HPDE6-E6E7 (cell line): ENCODE measurements at regions not wholly inside any gene's neighbourhood (a gene's known extent, or its start where the extent isn't known, plus 50 kb on each side); places are given as distances from the start of the nearest gene placed in this dataset.

Source experiments
- DNase-seq: peaks from one replicate; pipeline ENCODE4 v3.0.0; 2011; ENCODE audit warnings: missing footprints; ENCODE audit errors: extremely low spot score

- no peak for DNase-seq
Measured at GRCh38 chr14:101449114-101449513, 112.2 kb upstream of the DIO3 start.

- DNase-seq = no peak
Measured at GRCh38 chr14:101451166-101451565, 110.1 kb upstream of the DIO3 start.

- no peak for DNase-seq
Measured at GRCh38 chr14:101453225-101453624, 108.1 kb upstream of the DIO3 start.

- DNase-seq = no peak
Measured at GRCh38 chr14:101454229-101454628, 107.1 kb upstream of the DIO3 start.

- DNase-seq = no peak
Measured at GRCh38 chr14:101456246-101457175, 104.8 kb upstream of the DIO3 start.

GRCh38 chr14:101457301-101457935 lies 103.9 kb upstream of the DIO3 start:
- DNase-seq = no peak

- DNase-seq = no peak
Measured at GRCh38 chr14:101457936-101458740, 103.2 kb upstream of the DIO3 start.

- DNase-seq = no peak
Measured at GRCh38 chr14:101458741-101459550, 102.3 kb upstream of the DIO3 start.

GRCh38 chr14:101459551-101459900 lies 101.8 kb upstream of the DIO3 start:
- no peak for DNase-seq

GRCh38 chr14:101460521-101460920 lies 100.8 kb upstream of the DIO3 start:
- no peak for DNase-seq

GRCh38 chr14:101460986-101461750 lies 100.1 kb upstream of the DIO3 start:
- DNase-seq = no peak

GRCh38 chr14:101461891-101462290 lies 99.4 kb upstream of the DIO3 start:
- no peak for DNase-seq

GRCh38 chr14:101462726-101463565 lies 98.3 kb upstream of the DIO3 start:
- DNase-seq = no peak

- DNase-seq = no peak
Measured at GRCh38 chr14:101463566-101464171, 97.6 kb upstream of the DIO3 start.

GRCh38 chr14:101464310-101464983 lies 96.8 kb upstream of the DIO3 start:
- no peak for DNase-seq

GRCh38 chr14:101464984-101465794 lies 96.1 kb upstream of the DIO3 start:
- DNase-seq = no peak

GRCh38 chr14:101465795-101466448 lies 95.4 kb upstream of the DIO3 start:
- DNase-seq = no peak
